NCI-H82 (cell line): ENCODE measurements at regions not wholly inside any gene's neighbourhood (a gene's known extent, or its start where the extent isn't known, plus 50 kb on each side); places are given as distances from the start of the nearest gene placed in this dataset.
"Not testable (repeated sequence)": the region's sequence is repeated elsewhere in the genome, so short reads cannot be mapped to it uniquely, and the experiment has no call there.

Experiments
- DNase-seq: peaks from one replicate; lab custom pipeline; 2025; lab: John Stamatoyannopoulos, UW

- DNase-seq: no peak
These were observed 414.1 kb downstream of the BRD1 start for GRCh38 chr22:49413551-49413950.

GRCh38 chr22:49413146-49413545 lies 414.5 kb downstream of the BRD1 start:
- no peak for DNase-seq

GRCh38 chr22:49412236-49412635 lies 415.4 kb downstream of the BRD1 start:
- DNase-seq: no peak

- DNase-seq: no peak
These were observed 416.4 kb downstream of the BRD1 start for GRCh38 chr22:49411236-49411635.

- no peak for DNase-seq
These were observed 419.4 kb downstream of the BRD1 start for GRCh38 chr22:49408102-49408836.

GRCh38 chr22:49406879-49407587 lies 420.6 kb downstream of the BRD1 start:
- no peak for DNase-seq

GRCh38 chr22:49406047-49406650 lies 421.5 kb downstream of the BRD1 start:
- no peak for DNase-seq

GRCh38 chr22:49405590-49405989 lies 422.1 kb downstream of the BRD1 start:
- no peak for DNase-seq

- DNase-seq: no peak
These were observed 423.0 kb downstream of the BRD1 start for GRCh38 chr22:49404576-49405241.

GRCh38 chr22:49404020-49404419 lies 423.7 kb downstream of the BRD1 start:
- DNase-seq: no peak

- no peak for DNase-seq
These were observed 424.6 kb downstream of the BRD1 start for GRCh38 chr22:49403102-49403501.

- DNase-seq: no peak
These were observed 425.5 kb downstream of the BRD1 start for GRCh38 chr22:49402169-49402568.

- no peak for DNase-seq
These were observed 426.6 kb downstream of the BRD1 start for GRCh38 chr22:49400941-49401598.

GRCh38 chr22:49400136-49400940 lies 427.3 kb downstream of the BRD1 start:
- no peak for DNase-seq

- no peak for DNase-seq
These were observed 429.0 kb downstream of the BRD1 start for GRCh38 chr22:49398646-49399045.

- DNase-seq: no peak
These were observed 429.6 kb downstream of the BRD1 start for GRCh38 chr22:49398115-49398514.

- DNase-seq: no peak
These were observed 430.9 kb downstream of the BRD1 start for GRCh38 chr22:49396817-49397216.

- DNase-seq: no peak
These were observed 432.1 kb downstream of the BRD1 start for GRCh38 chr22:49395617-49396016.

- not testable (repeated sequence) for DNase-seq
These were observed 432.6 kb downstream of the BRD1 start for GRCh38 chr22:49395062-49395461.

- DNase-seq: no peak
These were observed 433.4 kb downstream of the BRD1 start for GRCh38 chr22:49394116-49394785.

- no peak for DNase-seq
These were observed 434.1 kb downstream of the BRD1 start for GRCh38 chr22:49393526-49393925.
